ENCODE measurements at regions not wholly inside any gene's neighbourhood (a gene's known extent, or its start where the extent isn't known, plus 50 kb on each side); places are given as distances from the start of the nearest gene placed in this dataset.

DNA sequence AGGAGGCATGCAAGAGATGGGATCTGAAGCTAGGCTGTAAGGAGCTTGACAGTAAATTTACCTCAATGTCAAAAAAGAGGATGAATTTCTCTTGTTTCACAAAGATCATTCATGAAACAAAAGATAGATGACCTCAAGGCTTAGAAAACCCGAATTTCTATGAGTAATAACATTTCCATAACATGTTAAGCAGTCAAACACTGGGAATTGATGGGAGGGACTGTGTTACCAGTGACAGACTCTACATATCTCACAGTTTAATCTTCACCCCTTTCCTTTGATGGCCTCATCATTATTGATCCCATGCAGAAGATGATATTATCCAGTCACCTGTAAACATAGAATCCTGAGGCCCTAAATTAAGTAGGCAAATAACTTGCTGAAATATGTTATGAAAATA lies 53.5 kb upstream of the VGLL3 start:
- Histone ChIP-seq H3K27me3 (ENCODE audit: insufficient read depth, poor library complexity, severe bottlenecking) (no peaks in the 10 kb centered on the region), H3K9me3 (ENCODE audit: severe bottlenecking) (no peaks in the 10 kb centered on the region), H3K36me3 (ENCODE audit: low read depth) (no peaks in the 10 kb centered on the region), H3K27ac (ENCODE audit: poor library complexity, severe bottlenecking) (no peak overlapping the region), H3K4me3 (ENCODE audit: severe bottlenecking) (no peak overlapping the region), H3K4me1 (ENCODE audit: insufficient read depth, poor library complexity, severe bottlenecking) (no peaks in the 10 kb centered on the region)
- no peak for DNase-seq (ENCODE audit: low spot score)
- TF ChIP-seq, protein P1, sequence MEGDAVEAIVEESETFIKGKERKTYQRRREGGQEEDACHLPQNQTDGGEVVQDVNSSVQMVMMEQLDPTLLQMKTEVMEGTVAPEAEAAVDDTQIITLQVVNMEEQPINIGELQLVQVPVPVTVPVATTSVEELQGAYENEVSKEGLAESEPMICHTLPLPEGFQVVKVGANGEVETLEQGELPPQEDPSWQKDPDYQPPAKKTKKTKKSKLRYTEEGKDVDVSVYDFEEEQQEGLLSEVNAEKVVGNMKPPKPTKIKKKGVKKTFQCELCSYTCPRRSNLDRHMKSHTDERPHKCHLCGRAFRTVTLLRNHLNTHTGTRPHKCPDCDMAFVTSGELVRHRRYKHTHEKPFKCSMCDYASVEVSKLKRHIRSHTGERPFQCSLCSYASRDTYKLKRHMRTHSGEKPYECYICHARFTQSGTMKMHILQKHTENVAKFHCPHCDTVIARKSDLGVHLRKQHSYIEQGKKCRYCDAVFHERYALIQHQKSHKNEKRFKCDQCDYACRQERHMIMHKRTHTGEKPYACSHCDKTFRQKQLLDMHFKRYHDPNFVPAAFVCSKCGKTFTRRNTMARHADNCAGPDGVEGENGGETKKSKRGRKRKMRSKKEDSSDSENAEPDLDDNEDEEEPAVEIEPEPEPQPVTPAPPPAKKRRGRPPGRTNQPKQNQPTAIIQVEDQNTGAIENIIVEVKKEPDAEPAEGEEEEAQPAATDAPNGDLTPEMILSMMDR (IDR thresholded peaks at IDR 0.05; ENCODE audit: poor library complexity, severe bottlenecking), result no peak
- no peak for ATAC-seq (ENCODE audit: low read depth)

DNA sequence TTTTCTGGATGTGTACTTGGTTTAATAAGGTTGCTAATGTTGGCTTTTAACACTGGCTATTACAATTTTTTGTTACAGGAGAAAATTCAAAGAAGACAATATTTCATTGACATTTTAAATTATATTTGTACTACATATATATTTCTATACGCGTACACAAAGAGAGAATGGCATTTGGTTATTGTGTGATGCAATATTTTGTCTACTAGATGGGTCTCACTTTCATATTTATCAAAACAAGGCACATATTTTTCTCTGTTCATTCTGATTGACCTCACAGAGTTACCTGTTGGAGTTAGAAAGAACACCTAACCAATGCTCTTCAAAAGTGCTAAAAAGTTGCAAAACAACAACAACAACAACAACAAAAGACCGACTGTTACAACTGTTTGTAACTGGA lies 50.2 kb upstream of the VGLL3 start:
- H3K36me3 ChIP-seq (ENCODE audit: low read depth), result no peaks in the 10 kb centered on the region
- TF ChIP-seq, protein P1 (IDR thresholded peaks at IDR 0.05; ENCODE audit: poor library complexity, severe bottlenecking), result no peak
- H3K4me1 ChIP-seq (ENCODE audit: insufficient read depth, poor library complexity, severe bottlenecking), result no peaks in the 10 kb centered on the region
- ATAC-seq (ENCODE audit: low read depth) (no peak), DNase-seq (ENCODE audit: low spot score) (no peak)
- no peak overlapping the region for H3K4me3 ChIP-seq (ENCODE audit: severe bottlenecking)
- H3K27me3 ChIP-seq (ENCODE audit: insufficient read depth, poor library complexity, severe bottlenecking), result no peaks in the 10 kb centered on the region
- no peak overlapping the region for H3K27ac ChIP-seq (ENCODE audit: poor library complexity, severe bottlenecking)
- H3K9me3 ChIP-seq (ENCODE audit: severe bottlenecking), result no peaks in the 10 kb centered on the region

Measured in RWPE2 (cell line).